ENCODE measurements at regions not wholly inside any gene's neighbourhood (a gene's known extent, or its start where the extent isn't known, plus 50 kb on each side); places are given as distances from the start of the nearest gene placed in this dataset.

- TF ChIP-seq POLR2A (IDR thresholded peaks at IDR 0.05) = no peak
- no peak for TF ChIP-seq CTCF (IDR thresholded peaks at IDR 0.05)
Observed at GRCh38 chr6:159434410-159434809, 258.6 kb downstream of the SOD2 start.

All from transverse colon (tissue), 3 donors.